ENCODE measurements at regions not wholly inside any gene's neighbourhood (a gene's known extent, or its start where the extent isn't known, plus 50 kb on each side); places are given as distances from the start of the nearest gene placed in this dataset.

GRCh38 chr13:63774133-63774532, 2358.5 kb upstream of the PCDH20 start:
- TF ChIP-seq CTCF (IDR thresholded peaks at IDR 0.05) (no peak), POLR2A (IDR thresholded peaks at IDR 0.05) (no peak), EP300 (IDR thresholded peaks at IDR 0.05) (no peak)

Data from ovary (tissue), 3 donors.